ENCODE measurements at regions not wholly inside any gene's neighbourhood (a gene's known extent, or its start where the extent isn't known, plus 50 kb on each side); places are given as distances from the start of the nearest gene placed in this dataset.

DNA sequence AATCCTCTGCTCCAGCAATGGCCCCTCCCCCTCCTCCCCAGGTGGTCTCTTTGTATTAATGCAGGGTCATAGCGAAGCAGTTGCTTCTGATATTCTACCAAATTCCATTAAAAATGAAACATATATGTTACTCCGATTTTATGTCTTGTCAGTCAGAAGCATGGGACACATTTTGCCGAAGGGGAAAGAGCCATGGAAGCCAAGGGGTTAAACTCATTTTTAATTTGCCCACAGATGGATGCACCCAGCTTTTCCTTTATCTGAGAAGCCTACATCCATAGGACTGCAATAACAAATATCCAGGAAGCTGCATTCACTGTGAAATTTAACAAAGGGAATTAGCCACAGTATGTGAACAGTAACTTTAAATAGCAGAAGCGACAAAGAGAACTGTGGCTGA is 688.2 kb downstream of the QKI start:
- no peak overlapping the region for H3K27ac ChIP-seq (ENCODE audit: low read depth, low read length)
- no peaks in the 10 kb centered on the region for H3K9me3 ChIP-seq (ENCODE audit: insufficient read depth, low read length)
- H3K36me3 ChIP-seq (ENCODE audit: low read length): no peaks in the 10 kb centered on the region
- no peaks in the 10 kb centered on the region for H3K79me2 ChIP-seq (ENCODE audit: insufficient read depth, low read length)
- no peak overlapping the region for H3K9ac ChIP-seq (ENCODE audit: low read length)
- H3K4me3 ChIP-seq (ENCODE audit: insufficient read depth, low read length, poor library complexity, severe bottlenecking): no peak overlapping the region
- H3F3A ChIP-seq (ENCODE audit: insufficient read depth): no peaks in the 10 kb centered on the region
- TF ChIP-seq EZH2phosphoT487 (conservative IDR thresholded peaks at IDR 0.05; ENCODE audit: low read length): no peak
- TF ChIP-seq, protein P1, sequence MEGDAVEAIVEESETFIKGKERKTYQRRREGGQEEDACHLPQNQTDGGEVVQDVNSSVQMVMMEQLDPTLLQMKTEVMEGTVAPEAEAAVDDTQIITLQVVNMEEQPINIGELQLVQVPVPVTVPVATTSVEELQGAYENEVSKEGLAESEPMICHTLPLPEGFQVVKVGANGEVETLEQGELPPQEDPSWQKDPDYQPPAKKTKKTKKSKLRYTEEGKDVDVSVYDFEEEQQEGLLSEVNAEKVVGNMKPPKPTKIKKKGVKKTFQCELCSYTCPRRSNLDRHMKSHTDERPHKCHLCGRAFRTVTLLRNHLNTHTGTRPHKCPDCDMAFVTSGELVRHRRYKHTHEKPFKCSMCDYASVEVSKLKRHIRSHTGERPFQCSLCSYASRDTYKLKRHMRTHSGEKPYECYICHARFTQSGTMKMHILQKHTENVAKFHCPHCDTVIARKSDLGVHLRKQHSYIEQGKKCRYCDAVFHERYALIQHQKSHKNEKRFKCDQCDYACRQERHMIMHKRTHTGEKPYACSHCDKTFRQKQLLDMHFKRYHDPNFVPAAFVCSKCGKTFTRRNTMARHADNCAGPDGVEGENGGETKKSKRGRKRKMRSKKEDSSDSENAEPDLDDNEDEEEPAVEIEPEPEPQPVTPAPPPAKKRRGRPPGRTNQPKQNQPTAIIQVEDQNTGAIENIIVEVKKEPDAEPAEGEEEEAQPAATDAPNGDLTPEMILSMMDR (IDR thresholded peaks at IDR 0.05; ENCODE audit: insufficient read depth, low read length, poor library complexity, severe bottlenecking): no peak
- no peaks in the 10 kb centered on the region for H3K27me3 ChIP-seq (ENCODE audit: low read length)
- H3K4me2 ChIP-seq (ENCODE audit: low read depth, low read length, poor library complexity, severe bottlenecking): no peak overlapping the region
- no peak overlapping the region for H2AFZ ChIP-seq (ENCODE audit: low read depth, low read length, severe bottlenecking)
- no peaks in the 10 kb centered on the region for H4K20me1 ChIP-seq (ENCODE audit: low read depth, low read length)
- H3K9me2 ChIP-seq (replicated peaks; ENCODE audit: insufficient read depth, low read length): no peaks in the 10 kb centered on the region

DNA sequence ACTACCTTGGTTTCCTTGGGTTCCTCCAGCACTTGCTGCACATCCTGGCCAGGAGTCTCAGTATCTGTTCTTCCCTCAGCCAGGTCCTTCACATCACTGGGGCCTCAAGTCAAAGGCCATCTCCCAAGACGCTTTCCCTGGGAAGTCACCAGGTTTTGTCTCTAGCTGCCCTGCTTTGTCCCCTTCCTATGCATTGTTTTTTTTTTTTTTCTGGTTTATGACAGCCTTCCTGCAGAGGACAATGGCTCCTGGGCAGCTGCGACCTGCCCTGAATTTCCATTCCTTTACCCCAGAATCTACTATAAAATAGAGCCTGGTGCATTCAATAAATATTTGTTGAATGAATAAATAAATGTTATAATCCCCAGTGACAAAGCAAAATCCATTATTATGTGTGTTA is 687.3 kb downstream of the QKI start:
- Histone ChIP-seq H2AFZ (ENCODE audit: low read depth, low read length, severe bottlenecking) (no peak overlapping the region), H3K9me3 (ENCODE audit: insufficient read depth, low read length) (no peaks in the 10 kb centered on the region), H3K79me2 (ENCODE audit: insufficient read depth, low read length) (no peaks in the 10 kb centered on the region), H3K36me3 (ENCODE audit: low read length) (no peaks in the 10 kb centered on the region), H3K4me2 (ENCODE audit: low read depth, low read length, poor library complexity, severe bottlenecking) (no peak overlapping the region), H3K9me2 (replicated peaks; ENCODE audit: insufficient read depth, low read length) (no peaks in the 10 kb centered on the region), H4K20me1 (ENCODE audit: low read depth, low read length) (no peaks in the 10 kb centered on the region), H3F3A (ENCODE audit: insufficient read depth) (no peaks in the 10 kb centered on the region), H3K4me3 (ENCODE audit: insufficient read depth, low read length, poor library complexity, severe bottlenecking) (no peak overlapping the region), H3K27me3 (ENCODE audit: low read length) (no peaks in the 10 kb centered on the region), H3K9ac (ENCODE audit: low read length) (no peak overlapping the region), H3K27ac (ENCODE audit: low read depth, low read length) (no peak overlapping the region)
- no peak for TF ChIP-seq EZH2phosphoT487 (conservative IDR thresholded peaks at IDR 0.05; ENCODE audit: low read length)
- TF ChIP-seq, protein P1 (IDR thresholded peaks at IDR 0.05; ENCODE audit: insufficient read depth, low read length, poor library complexity, severe bottlenecking): no peak

DNA sequence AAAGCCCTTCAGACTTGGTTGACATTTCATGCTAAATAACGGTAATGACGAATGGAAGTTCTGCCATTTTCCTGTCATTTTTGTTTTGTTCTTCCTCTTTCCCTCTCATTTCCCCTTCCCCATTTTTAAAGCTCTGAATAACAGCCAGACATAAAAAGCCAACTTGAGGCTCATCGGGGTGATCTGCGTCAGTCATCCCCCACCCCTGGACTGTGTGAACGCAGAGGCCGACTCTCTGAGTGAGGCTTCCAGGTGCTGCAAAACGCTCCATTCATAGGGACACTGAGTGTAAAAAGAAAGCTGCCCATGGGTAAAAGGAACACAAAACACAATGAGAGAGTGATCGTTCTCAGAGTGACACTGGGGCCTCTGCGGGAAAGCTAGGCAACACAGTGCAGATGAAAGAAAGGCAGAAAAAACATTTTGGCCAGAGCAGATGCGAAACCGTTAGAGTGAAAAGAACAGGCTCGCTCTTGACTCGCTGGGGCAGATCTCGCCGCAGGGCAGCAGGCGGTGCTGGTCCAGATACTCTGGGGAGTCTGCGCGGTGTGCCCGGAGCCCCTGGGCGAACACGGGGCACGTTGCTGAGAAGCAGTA is 684.8 kb downstream of the QKI start:
- no peak overlapping the region for H3K4me2 ChIP-seq (ENCODE audit: low read depth, low read length, poor library complexity, severe bottlenecking)
- no peaks in the 10 kb centered on the region for H3K9me2 ChIP-seq (replicated peaks; ENCODE audit: insufficient read depth, low read length)
- H3K9ac ChIP-seq (ENCODE audit: low read length): no peak overlapping the region
- no peaks in the 10 kb centered on the region for H3K27me3 ChIP-seq (ENCODE audit: low read length)
- H3F3A ChIP-seq (ENCODE audit: insufficient read depth): no peaks in the 10 kb centered on the region
- H3K79me2 ChIP-seq (ENCODE audit: insufficient read depth, low read length): no peaks in the 10 kb centered on the region
- no peak overlapping the region for H3K4me3 ChIP-seq (ENCODE audit: insufficient read depth, low read length, poor library complexity, severe bottlenecking)
- no peaks in the 10 kb centered on the region for H3K36me3 ChIP-seq (ENCODE audit: low read length)
- H3K27ac ChIP-seq (ENCODE audit: low read depth, low read length): no peak overlapping the region
- no peaks in the 10 kb centered on the region for H4K20me1 ChIP-seq (ENCODE audit: low read depth, low read length)
- no peaks in the 10 kb centered on the region for H3K9me3 ChIP-seq (ENCODE audit: insufficient read depth, low read length)
- TF ChIP-seq, protein P1 (IDR thresholded peaks at IDR 0.05; ENCODE audit: insufficient read depth, low read length, poor library complexity, severe bottlenecking): no peak
- no peak for TF ChIP-seq EZH2phosphoT487 (conservative IDR thresholded peaks at IDR 0.05; ENCODE audit: low read length)
- no peak overlapping the region for H2AFZ ChIP-seq (ENCODE audit: low read depth, low read length, severe bottlenecking)
